ENCODE measurements at regions not wholly inside any gene's neighbourhood (a gene's known extent, or its start where the extent isn't known, plus 50 kb on each side); places are given as distances from the start of the nearest gene placed in this dataset.

- no peak for TF ChIP-seq ZNF532 (CRISPR knock-in tag; IDR thresholded peaks at IDR 0.05; ENCODE audit: borderline replicate concordance)
- no peak for TF ChIP-seq ZNF219 (CRISPR knock-in tag; IDR thresholded peaks at IDR 0.05; ENCODE audit: borderline replicate concordance)
- no peak for TF ChIP-seq HMGA2 (CRISPR knock-in tag; IDR thresholded peaks at IDR 0.05)
- TF ChIP-seq ATF2 (CRISPR knock-in tag; IDR thresholded peaks at IDR 0.05; ENCODE audit: borderline replicate concordance, low read depth), result no peak
- TF ChIP-seq ZNF512 (CRISPR knock-in tag; IDR thresholded peaks at IDR 0.05; ENCODE audit: borderline replicate concordance), result no peak
- TF ChIP-seq TEAD1 (CRISPR knock-in tag; IDR thresholded peaks at IDR 0.05), result no peak
- no peak for TF ChIP-seq E2F4 (CRISPR knock-in tag; IDR thresholded peaks at IDR 0.05; ENCODE audit: borderline replicate concordance, low read depth)
- TF ChIP-seq MYBL2 (CRISPR knock-in tag; IDR thresholded peaks at IDR 0.05), result no peak
- no peak for TF ChIP-seq ZBTB21 (CRISPR knock-in tag; IDR thresholded peaks at IDR 0.05; ENCODE audit: borderline replicate concordance)
- no peak for TF ChIP-seq FOXJ3 (CRISPR knock-in tag; IDR thresholded peaks at IDR 0.05; ENCODE audit: borderline replicate concordance)
- TF ChIP-seq PRRX2 (CRISPR knock-in tag; IDR thresholded peaks at IDR 0.05), result no peak
- no peak for TF ChIP-seq CTCF (IDR thresholded peaks at IDR 0.05)
- no peak for TF ChIP-seq ATF3 (CRISPR knock-in tag; conservative IDR thresholded peaks at IDR 0.05)
- no peak for TF ChIP-seq ZNF396 (CRISPR knock-in tag; IDR thresholded peaks at IDR 0.05; ENCODE audit: borderline replicate concordance)
Measured at GRCh38 chr20:48547664-48548063, 280.1 kb downstream of the PREX1 start (continued).
